NCI-H82 treated with DMSO at 0.1 percent for 48 hours (cell line): ENCODE measurements at regions not wholly inside any gene's neighbourhood (a gene's known extent, or its start where the extent isn't known, plus 50 kb on each side); places are given as distances from the start of the nearest gene placed in this dataset.
"Not testable (repeated sequence)": the region's sequence is repeated elsewhere in the genome, so short reads cannot be mapped to it uniquely, and the experiment has no call there.

Experiments used
- DNase-seq: peaks from one replicate; lab custom pipeline; 2025; ENCODE audit not compliant: unreplicated experiment; lab: John Stamatoyannopoulos, UW

DNA sequence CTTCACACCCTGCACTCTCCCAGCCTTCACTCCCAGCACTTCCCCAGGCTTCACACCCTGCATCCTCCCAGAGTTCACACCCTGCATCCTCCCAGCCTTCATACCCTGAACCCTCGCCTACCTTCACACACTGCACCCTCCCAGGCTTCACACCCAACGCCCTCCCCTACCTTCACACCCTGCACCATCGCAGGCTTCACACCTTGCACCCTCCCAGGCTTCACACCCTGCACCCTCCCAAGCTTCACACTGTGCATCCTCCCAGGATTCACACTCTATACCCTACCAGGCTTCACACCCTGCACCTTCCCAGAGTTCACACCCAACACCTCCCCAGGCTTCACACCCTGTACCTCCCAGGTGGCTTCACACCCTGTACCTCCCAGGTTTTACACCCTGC lies 448.7 kb upstream of the MYT1L start:
- no peak for DNase-seq

DNA sequence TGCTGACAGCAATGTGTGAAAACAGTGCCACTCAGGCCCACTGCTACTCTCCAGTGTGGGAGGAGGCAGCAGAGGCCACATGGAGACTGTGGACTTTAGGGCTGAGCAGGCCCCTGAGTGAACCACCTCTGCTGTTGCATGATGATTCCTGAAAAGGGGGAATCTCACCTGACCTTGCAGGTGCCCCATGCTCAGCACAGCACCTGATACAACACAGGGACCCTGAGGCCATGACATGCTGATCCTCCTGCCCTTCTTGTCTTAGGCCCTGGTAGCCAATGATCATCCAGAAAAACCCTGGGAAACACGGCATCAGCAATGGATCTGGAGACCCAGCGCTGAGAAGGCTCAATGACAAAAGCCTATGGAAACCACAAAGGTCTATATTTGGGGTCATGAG lies 446.8 kb upstream of the MYT1L start:
- DNase-seq: no peak

DNA sequence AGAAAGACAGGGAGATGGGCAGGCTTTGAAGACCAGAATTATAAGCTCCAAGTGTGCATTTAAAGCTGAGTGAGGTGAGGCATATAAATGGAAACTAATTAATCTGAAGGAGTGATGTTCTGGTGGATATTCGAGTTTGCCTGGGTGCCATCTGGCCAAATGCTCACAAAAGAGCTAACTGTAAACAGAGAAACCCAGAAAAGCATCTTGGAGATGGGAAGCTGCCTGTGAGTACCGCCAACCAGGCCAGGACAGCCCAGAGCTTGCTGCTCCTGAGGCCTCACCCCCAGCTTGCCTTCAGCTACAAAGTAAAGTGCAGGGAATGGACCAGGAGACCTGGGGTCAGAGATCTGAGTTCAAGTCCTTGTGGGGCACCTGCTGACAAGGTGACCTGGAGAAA lies 446.1 kb upstream of the MYT1L start:
- DNase-seq: no peak

DNA sequence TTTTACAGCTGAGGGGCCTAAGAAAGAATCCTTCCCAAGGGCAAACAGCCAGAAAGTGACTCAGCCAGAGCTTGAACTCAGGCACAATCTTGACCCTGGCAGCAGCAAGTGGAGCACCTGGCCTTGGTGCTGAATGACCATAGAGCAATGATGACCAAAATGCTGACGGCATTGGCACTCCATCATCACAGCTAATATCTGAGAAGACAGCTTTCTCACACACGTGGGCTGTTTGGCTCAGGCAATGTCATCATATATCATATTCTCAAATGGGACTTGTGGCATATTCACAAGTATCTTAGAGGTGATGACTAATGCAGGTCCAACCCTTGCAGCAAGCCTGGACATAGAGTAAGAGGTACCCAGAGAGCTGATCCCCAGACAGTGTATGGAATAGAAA lies 443.9 kb upstream of the MYT1L start:
- DNase-seq: no peak

DNA sequence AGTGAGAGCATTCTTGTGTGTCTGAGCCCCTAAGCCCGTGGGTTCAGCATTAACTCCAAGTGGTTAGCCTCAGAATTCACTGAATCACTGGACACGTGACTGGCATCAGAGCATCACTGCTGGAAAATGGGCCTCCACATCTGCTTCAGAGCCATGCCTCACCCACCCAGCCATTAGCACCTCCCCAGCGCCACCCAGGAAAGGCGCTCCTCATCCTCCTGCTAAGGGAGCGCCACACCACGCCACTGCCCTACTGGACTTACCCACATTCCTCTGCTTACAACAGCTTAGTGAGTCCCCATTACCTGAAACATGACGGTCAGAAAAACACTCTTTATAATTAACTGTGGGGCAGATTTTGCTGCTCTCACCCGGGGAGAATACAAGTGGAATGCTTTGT lies 442.6 kb upstream of the MYT1L start:
- DNase-seq: no peak

DNA sequence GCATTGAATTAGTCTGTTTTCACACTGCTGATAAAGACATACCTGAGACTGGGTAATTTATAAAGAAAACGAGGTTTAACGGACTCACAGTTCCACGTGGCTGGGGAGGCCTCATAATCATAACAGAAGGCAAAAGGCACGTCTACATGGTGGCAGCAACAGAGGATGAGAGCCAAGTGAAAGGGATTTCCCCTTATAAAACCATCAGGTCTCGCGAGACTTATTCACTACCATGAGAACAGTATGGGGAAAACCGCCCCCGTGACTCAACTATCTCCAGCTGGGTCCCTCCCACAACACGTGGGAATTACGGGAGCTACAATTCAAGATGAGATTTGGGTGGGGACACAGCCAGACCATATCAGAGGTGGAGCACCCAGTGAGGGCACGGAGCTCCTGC lies 442.0 kb upstream of the MYT1L start:
- DNase-seq: not testable (repeated sequence)

DNA sequence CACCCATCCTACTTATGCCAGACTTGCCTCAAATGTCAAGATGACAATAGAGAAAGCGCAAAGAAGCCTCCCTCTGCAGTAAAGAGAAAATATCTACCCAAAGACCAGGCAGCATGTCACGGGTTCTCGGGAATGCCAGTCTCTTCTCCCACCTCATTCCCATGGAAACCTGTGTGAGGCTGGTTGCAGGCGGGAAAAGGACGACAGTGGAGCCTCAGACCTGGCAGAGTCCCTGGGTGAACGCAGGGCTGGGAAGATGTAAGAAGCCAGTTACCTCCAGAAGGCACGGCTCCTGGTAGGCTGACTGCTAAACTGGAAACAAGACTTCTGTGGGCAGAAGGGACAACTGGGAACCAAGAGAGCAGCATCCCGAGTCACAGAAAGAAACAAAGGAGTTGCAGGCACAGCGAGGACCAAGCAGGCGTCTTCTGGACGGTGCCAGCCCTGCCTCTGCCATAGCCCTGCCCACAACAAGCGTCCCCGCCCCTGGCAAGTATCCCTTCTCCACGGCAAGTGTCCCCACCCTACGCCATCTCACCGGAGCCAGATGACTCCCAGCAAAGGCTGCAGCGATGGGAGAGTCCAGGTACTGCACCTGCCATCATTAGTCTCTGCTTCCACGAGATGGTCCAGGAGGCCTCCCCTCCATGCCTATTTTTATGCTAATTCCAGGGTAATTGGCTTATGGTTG lies 440.8 kb upstream of the MYT1L start:
- no peak for DNase-seq

DNA sequence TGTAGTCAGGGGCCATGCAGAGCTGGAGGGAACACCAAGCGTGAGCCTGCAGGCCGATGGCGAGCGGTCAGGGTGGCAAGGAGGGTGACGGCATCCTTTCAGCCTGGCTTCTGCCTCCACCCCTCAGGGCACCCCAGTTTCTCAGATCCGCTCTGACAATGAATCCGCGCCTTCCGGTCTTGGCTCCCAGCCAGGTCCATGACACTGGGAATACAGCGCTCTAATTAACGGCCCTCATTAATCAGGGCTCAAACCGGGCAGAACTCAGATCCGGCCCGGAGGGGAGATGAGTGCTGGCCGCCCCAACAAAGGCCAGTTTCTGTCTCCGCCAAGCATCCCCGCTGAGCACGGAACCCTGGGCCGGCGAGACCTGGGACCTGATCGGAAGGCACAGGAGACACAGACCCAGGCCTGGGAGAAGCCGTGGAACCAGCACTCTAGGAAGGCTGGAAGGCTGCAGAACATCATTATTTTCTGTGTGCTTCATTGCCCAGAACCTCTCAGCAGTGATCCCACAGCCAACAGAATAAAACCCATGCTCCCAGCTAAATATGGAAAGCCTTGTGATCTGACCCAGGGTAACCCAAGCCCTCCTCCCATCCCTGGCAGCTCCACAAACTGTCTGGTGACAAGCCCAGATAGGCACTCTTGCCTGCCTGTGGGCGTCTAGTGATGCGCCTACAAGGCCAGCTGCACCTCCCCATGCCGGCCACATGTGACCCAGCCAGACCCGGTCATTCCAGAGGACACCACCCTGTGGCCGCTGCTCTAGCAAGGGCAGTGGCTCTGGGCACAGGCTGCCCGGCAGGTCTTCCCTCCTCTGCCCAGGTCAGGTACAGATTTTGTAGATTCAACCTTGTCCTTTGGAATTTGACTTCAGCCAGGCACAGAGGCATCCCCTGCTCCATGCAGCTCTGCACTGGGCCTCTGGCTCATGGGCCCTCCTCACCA lies 438.7 kb upstream of the MYT1L start:
- DNase-seq: no peak

DNA sequence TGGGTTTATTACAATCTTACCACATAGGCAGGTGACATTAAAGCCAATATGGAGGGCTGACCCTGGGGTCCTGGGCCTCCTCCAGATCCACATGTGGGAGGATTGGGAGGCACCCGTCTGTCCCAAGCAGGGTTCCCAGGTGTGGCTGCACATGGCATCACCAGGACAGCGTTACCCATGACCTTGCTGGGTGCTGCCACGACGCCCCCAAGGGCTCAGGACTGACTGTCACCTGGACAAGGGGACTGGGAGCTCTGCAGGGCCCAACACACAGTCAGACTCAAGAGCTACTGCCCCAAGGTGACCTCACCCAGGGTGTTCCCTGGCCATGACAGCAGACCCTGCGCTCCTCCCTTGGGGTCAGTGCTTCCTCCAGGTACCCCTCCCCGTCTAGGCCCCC lies 437.4 kb upstream of the MYT1L start:
- no peak for DNase-seq

DNA sequence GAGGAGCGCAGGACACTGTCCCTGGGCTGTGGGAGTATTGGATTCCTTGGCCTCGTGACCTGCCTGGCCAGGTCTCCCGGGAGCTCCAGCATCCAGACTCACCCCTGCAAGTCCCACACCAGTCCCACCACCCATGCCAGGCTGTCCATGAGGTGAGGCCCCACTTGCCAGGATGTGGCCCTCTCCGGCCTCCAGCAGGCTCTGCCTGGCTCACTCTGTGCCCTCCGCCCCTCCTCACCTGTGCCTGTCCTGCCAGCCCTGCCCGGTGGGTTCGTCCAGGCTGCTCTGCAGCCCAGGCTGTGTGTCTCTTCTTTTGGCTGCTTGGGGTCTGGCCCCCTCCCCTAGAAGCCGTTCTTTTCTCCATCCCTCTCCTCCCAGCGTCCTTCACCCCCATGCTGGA lies 436.8 kb upstream of the MYT1L start:
- DNase-seq: no peak

DNA sequence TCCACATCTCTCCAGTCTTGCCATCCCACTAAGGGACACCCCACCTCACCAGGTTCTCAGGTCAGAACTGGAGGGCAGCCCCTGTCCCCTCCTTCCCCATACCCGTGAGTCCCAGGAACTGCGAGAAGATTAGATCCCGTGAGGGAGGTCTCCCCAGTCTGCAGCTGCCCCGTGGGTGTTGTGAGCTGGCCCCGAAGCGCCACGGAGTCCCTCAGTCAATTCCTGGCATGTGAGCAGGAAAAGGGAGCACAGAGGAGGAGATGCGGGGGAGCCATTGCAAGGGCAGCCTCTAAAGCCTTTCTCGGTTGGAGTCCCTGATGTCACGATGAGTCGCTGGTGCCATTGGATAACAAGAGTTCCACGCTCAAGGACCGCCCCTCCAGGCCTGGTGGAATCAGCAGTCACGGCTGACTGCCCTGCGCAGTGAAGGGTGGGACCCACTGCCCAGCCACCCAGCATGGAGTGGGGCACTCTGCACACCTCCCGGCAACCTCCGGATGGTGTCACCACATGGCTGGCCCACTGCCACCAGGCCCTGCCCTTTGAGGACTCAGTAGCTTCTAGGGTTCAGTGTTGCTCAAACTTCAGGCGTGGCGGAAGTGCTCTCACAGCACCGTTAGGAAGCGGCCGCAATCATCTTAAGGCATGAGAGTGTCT lies 434.9 kb upstream of the MYT1L start:
- no peak for DNase-seq

DNA sequence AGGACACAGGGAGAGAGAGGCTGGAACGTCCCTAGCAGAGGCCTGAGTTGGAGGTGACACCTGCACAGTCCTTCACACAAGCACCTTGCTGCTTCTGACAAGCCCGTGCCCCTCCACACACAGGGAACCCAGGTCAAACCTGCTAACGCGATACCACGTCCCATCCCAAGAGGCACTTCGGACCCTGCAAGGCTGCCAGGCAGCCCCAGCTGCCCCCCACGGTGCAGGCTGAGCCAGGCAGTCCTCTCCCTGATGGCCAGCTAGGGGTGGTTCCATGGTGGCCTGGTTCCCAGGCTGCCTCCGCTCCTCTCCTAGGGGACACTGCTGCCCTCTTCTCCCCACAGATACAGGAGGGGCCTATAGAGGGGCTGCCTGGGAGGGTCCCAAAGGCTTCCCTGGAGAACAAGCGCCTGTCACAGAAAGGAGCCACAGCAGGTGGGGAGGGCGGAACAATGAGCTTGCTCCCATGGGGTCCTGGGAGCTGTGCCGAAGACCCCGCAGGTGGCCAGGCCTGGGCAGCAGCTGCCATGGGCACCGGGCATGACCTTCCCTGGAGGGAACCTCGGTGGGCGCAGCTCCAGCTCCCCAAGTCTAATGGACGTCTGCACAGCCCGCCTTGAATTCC lies 434.2 kb upstream of the MYT1L start:
- DNase-seq: no peak

DNA sequence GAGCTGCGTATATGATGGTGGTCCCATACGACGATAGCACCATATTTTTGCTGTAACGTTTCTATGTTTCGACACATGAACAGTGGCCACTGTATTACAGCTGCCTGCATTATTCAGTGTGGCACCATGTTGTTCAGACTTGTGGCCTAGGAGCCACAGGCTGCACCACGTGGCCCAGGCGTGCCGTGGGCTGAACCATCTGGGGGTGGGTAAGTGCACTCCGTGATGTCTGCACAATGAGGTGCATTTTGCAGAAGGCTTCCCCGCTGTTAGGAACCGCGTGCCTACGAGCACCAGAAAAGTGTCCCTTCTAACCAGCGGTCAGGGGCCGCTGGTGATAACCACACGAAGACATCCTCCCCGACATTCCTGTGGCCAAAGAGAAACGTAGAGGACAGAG lies 433.7 kb upstream of the MYT1L start:
- DNase-seq: no peak

DNA sequence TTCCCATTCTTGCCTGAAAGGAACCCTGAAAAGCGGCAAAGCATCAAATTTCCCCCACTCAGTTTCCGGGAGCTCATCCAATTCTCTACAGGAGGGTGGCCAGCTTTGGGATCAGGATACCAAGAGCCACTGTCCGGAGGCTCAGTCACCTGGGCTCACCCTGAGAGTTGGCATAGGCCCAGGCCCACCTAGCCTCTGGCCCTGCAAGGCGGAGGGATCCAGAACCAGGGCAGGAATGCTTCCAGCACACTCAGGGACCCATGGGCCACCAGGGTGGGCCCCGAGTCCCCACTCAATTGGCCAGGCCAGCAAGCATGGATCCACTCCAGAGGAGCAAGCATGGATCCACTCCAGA lies 432.9 kb upstream of the MYT1L start:
- DNase-seq: no peak

DNA sequence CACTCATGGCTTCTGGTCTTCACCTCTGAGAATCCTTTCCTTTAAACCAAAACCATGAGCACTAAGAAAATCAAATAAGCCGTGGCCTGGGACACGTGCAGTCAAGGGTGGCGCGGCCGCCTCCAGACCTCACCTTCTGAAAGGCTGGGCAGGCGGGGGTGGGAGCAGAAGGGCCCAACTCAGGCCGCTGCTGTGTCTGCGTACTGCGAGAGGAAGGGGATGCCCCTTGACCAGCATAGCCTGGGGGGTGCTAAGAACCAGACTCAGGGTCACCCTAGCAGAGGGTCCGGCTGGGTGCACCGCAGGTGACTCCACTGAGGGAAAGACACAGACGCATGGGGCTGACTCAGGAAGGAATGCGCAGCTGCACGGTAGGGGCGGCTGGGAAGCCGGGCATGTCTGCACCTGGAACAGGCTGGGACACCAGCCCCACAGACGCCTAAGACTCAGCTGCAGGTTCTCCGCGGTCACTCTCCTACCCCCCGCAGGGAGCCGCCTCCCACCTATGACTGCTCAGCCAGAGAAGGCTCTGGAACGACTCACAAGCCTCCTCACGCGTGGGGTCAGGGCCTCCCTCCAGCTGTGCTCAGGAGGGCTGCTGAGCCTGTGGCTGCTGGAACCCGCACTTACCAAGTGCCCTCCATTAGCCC lies 432.4 kb upstream of the MYT1L start:
- DNase-seq: no peak

DNA sequence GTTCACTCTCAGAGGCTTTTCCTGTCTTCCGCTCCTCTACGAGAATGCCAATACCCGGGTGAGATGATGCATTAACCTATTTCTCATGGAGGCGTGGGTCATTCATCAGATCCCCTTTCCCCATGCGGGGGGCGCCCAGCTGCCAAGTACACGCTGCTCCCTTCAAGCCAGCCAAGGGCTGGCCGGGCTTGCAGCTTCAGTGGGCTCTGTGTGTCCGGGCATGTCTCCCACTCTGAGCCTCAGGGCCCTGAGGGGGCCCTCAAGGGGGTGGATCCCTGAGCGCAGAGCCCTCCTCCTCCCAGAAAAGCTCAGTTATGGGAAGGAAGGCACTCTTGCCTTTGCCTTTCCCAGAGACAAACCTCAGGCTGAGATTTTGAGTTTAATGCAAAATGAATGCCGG lies 431.8 kb upstream of the MYT1L start:
- no peak for DNase-seq

DNA sequence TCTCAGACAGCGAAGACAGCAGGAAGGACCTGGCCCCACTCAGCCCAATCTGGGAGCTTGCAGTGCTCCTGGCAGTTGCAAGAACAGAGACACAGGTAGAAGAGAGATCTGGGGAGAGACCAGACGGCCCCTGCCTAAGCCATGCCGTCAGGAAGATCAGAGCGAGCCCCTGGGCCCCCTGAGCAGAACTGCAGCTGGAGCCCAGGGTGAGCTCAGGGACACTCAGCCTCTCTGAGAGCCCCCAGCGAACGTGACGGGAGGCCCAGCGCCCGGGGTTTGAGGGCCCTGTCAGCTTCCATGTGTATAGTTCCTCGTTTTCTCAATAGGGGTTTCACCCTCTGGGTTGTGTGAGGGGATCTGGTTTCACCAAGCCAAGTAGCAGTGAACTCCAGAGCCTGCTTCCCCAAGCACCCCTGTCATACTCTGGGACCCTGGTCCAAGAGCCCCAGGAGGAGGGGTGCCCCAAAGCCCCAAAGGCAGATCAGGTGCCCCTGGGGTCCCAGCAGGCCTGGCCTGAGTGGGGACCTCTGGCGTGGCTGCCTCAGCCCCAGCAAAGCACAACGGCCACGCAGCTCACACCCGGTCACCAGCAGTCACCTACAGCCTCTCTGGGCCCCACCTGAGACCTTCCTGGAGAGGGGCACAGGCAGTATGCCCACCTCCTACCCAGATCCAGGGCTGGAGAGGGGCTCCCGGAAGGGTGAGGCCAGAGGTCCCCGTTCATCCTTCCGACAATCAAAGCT lies 431.3 kb upstream of the MYT1L start:
- DNase-seq: no peak

DNA sequence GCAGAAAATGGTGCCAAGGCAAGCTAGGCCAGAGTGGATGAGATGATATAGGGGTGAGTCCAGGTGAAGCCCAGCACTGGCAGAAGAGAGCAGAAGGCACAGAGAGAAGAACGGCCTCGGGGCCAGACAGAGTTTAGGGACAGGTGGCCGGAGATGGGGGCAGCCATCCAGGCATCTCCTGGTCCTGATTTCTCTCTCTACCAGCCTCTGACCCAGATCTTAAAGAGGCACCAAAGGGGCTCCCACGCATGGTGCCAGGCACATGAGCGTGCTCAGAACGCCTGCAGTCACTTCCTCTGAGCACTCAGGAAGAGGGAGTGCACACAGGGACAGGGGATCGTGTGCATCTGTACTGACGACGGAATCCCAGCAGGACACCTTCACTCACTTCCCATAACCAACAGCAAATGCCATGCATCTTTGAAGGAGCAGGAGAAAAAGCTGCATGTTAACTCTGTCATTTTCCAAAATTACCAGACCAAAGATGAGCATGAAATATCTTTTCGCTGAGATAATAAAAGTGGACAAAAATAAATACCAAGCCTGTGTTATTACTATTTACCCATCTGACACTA lies 427.8 kb upstream of the MYT1L start:
- no peak for DNase-seq

DNA sequence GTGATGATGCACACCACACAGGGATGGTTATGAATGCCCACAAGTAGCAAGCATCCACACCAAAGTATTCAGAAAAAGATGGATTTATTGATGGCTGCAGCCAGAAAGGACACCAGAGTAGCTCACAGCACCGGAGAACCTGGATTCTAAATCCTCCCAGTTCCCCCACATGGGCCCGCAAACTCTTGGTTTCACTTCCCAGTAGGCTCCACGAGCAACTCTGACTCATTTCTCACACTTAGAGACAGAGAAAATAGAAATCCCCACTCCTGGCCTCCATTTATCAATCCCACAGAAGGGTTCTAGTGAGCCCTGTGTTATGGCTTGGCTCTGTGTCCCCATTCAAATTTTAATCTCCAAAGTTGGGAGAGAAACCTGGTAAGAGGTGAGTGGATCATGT lies 426.7 kb upstream of the MYT1L start:
- no peak for DNase-seq

DNA sequence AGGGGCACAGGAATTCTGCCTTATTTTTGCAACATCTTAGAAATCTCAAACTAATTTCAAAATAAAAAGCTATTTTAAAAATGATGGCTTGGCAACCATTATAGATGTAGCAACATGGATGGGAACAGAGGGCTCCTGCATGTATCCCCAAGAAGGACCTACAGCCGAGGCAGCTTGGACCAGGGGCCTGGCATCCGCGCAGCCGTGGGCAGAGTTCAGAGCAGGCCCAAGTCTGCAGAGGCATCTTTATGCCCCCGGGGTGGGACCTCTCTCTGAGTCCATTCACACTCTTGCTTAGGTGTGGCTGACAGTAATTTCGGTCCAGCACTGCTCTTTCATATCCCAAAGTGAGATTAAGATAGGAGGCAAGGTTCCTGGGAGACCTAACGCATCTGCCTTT lies 425.8 kb upstream of the MYT1L start:
- no peak for DNase-seq
